ENCODE measurements at regions not wholly inside any gene's neighbourhood (a gene's known extent, or its start where the extent isn't known, plus 50 kb on each side); places are given as distances from the start of the nearest gene placed in this dataset.
"Not testable (repeated sequence)": the region's sequence is repeated elsewhere in the genome, so short reads cannot be mapped to it uniquely, and the experiment has no call there.

- no peak for DNase-seq
- intact Hi-C loops (cut with DNase I) = no loop called here
Observed at GRCh38 chr18:78873926-78874500, 105.6 kb upstream of the SALL3 start.

GRCh38 chr18:78875016-78875777, 104.4 kb upstream of the SALL3 start:
- peak; percentile 22 to 84 (median 61) for DNase-seq

DNA sequence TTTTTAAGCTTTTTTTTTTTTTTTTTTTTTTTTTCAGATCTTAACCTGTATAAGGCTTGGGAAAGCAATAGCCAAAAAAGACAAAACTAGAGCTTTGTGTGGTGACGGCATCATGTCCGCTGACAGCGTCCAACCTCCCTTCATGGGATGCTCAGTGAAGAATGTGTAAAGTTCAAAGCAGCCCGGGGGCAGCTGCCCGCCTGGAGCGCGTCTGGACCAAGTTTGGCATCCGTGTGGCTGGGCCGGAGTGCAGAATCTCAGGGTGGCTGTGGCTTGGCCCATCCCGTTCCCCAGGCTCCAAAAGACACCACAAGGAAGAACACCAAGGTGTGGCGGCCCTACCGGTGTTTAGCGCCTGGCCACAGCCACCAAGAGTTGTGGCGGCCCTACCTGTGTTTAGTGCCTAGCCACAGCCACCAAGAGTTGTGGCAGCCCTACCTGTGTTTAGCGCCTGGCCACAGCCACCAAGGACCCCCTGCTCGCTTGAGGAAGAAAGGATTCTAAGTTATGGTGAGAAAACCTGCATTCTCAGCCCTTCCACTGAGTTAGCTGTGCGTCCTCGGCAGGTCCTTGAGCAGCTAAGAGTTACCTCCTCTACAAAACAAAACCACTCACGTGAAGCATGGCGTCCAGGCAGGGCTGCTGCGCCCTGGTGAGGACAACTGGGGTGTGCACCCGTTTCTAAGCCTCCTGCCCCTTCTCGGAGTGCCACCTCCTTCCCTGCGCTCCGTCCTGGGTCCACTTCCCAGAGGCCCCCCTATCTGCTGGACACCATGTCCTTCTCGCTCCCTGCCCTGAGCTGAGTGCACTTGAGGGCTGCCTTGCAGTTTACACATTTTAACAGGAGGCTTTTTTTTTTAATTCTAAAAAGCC, 103.6 kb upstream of the SALL3 start:
- intact Hi-C loops (cut with DNase I) = no loop called here
- DNase-seq = peak in 1 of 42 donors; percentile 26

More at GRCh38 chr18:78875016-78875777, 104.4 kb upstream of the SALL3 start:
- intact Hi-C loops (cut with DNase I) = no loop called here

DNA sequence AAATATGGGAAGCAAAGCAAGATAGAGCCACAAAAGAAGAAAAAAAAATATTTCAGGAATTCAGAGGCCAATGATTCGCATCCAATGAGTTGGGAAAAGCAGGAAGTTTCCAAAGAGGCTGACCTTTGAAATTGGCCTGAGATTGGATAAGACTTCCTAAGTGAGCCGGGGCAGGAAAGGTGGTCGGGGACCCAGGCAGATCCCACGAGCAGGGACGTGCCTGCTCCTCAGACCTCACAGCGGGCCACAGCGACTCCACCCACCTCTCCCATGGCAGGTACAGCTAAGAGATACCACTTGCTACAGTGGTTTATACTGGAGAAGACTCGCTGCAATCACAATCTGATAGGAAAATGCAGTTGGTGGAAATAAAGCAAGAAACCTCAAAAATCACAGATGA, 102.8 kb upstream of the SALL3 start:
- intact Hi-C loops (cut with DNase I) = no loop called here

GRCh38 chr18:78878335-78878734, 101.3 kb upstream of the SALL3 start:
- intact Hi-C loops (cut with DNase I) = no loop called here
- peak in 3 of 42 donors; percentile 10 to 25 (median 25) for DNase-seq

More for the DNA sequence above, 102.8 kb upstream of the SALL3 start:
- peak in 2 of 42 donors; percentile 20 to 31 for DNase-seq

- intact Hi-C loops (cut with DNase I) = not testable (repeated sequence)
- peak in 6 of 42 donors; percentile 15 to 44 (median 29) for DNase-seq
Observed at GRCh38 chr18:78879072-78879883, 100.3 kb upstream of the SALL3 start.

GRCh38 chr18:78882585-78882984, 97.0 kb upstream of the SALL3 start:
- DNase-seq = peak in 3 of 42 donors; percentile 8 to 33 (median 21)
- intact Hi-C loops (cut with DNase I) = no loop called here

- intact Hi-C loops (cut with DNase I) = no loop called here
- peak in 2 of 42 donors; percentile 4 to 14 for DNase-seq
Observed at GRCh38 chr18:78883501-78883900, 96.1 kb upstream of the SALL3 start.

GRCh38 chr18:78884502-78884901, 95.1 kb upstream of the SALL3 start:
- intact Hi-C loops (cut with DNase I) = no loop called here
- peak in 1 of 42 donors; percentile 12 for DNase-seq

DNA sequence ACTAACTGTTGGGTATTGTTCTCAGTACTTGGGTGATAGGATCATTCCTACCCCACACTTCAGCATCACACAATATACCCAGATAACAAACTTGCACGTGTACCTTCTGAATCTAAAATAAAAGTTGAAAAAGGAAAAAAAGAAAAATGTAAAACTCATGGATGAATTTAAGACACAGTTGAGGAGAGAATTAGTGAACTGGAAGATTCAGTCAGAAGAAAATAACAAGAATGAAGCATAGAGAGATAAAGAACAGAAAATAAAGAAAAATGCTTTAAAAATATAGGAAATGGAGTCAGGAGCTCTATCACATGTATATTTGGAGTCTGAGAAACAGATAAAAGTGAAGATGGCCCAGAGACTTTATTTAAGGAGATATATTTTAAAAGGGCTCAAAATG, 90.4 kb upstream of the SALL3 start:
- no peak for DNase-seq
- intact Hi-C loops (cut with DNase I) = no loop called here

- intact Hi-C loops (cut with DNase I) = no loop called here
- DNase-seq = peak in 2 of 42 donors; percentile 18 to 28
Observed at GRCh38 chr18:78890388-78890787, 89.2 kb upstream of the SALL3 start.

- intact Hi-C loops (cut with DNase I) = no loop called here
- peak in 4 of 42 donors; percentile 3 to 31 (median 14) for DNase-seq
Observed at GRCh38 chr18:78891185-78891762, 88.3 kb upstream of the SALL3 start.

- intact Hi-C loops (cut with DNase I) = no loop called here
- DNase-seq = peak in 2 of 42 donors; percentile 26 to 30
Observed at GRCh38 chr18:78892177-78892576, 87.4 kb upstream of the SALL3 start.

DNA sequence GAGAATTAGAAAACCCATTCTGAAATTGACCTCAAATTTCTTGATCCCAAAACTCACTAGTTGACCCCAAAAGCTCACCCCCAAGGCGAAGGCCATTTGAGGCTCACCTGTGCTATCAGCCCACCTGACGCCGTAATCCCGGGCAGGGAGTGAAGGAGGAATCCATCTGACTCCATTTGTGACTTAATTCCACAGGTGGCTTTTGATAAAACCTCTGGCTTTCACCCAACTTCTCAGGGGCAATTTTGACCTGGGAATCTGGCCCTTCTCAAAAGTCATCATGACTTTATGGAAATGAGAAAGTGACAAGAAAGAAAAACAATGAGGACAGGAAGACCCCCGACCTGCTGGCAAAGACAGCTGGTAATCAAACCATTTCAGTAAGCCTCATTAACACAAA, 86.9 kb upstream of the SALL3 start:
- intact Hi-C loops (cut with DNase I) = no loop called here
- DNase-seq = peak in 4 of 42 donors; percentile 4 to 22 (median 11)

DNA sequence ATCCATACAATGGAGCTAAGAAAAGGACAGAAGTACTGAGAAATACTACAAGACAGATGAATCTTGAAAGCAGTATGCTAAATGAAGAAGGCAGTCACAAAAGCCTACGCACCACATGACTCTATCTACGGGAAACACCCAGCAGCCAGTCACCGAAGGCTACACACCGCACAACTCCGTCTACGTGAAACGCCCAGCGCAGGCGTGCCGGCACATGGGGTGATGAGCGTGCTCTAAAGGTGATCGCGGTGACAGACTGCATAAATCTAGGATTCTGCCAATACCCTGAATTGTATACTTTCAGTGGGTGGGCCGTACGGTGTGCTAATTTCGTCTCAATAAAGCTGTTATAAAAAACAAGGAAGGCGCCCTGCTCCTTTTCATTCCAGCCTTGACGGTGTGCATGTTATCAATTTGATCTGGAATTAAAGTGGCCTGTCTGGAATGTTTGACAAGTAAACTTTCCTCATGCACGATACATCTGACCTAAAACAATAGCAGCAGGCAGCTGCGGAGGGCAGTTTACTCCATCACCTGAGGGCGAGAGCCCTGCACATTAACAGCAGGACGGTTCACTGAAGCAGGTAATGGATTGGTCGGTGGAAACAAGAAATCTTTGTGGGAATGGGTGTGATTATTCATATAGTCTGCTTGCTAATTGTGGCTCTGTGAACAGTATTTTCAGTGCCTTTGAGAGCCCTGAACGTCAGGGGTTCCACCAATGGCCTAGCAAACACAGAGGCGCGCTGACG, 86.2 kb upstream of the SALL3 start:
- intact Hi-C loops (cut with DNase I) = no loop called here
- peak in 3 of 42 donors; percentile 10 to 22 (median 21) for DNase-seq

GRCh38 chr18:78894033-78894305, 85.6 kb upstream of the SALL3 start:
- intact Hi-C loops (cut with DNase I) = no loop called here
- peak in 3 of 42 donors; percentile 4 to 28 (median 18) for DNase-seq

DNA sequence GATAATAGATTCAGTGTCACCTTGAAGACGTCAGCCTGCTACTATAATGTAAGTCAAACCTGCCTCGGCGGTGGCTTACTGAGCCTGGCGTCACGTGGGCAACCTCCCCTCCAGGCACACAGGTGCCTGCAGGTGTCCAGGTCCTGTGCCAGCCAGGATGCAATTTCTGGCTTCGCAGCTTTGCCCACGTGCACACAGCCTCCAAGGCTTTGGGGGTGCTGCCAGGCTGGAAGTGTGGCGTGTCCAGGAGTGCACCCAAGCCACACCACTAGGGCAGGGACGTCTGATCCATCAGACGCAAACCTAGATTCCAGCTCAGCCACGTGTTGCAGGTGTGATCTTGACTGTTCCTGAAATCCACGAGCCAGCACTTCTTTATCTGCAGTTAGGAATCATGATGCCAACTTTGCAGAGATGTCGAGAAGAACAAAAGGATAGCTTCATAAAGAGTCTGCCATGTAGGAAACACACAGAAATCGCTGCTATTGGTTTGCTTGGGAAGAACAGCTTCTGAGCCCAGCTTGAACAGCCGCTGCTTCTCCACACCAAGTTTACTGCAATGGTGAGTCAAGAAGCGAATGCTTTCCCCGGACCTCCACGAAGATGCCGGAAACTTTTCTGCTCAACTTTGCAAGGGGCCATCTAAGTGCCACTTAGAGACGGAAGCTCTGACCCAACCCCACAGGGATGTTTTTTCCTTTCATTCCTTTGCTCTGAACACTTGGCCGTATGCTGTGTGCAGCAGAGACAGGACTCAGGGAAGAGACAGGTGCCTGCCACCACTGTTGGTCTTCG, 84.2 kb upstream of the SALL3 start:
- intact Hi-C loops (cut with DNase I) = no loop called here
- DNase-seq = peak in 2 of 42 donors; percentile 31 to 32

All from head of caudate nucleus (tissue), 42 donors.